Stimulated activated naive CD4-positive, alpha-beta T cell (primary cell): ENCODE measurements at regions not wholly inside any gene's neighbourhood (a gene's known extent, or its start where the extent isn't known, plus 50 kb on each side); places are given as distances from the start of the nearest gene placed in this dataset.
"Not testable (repeated sequence)": the region's sequence is repeated elsewhere in the genome, so short reads cannot be mapped to it uniquely, and the experiment has no call there.

Source experiments
- DNase-seq, 6 experiments: peaks; one replicate each; lab custom pipeline; 2025; lab: John Stamatoyannopoulos, UW

DNA sequence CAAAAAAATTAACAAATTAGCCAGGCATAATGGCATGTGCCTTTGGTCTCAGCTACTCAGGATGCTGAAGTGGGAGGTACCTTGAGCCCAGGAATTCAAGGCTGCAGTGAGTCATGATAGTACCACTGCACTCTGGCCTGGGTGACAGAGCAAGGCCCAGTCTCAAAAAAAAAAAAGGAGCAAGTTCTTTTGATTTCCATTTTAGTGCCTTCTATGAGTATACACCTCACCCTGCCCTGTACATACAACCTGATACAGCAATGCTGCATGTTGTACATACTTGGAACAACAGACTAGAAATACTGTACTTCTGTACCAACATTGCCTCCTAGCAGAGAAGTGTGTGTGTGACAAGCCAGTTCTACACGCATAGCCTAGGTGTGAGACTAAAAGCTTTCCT lies 97.3 kb upstream of the CARMIL1 start:
- DNase-seq: no peak

DNA sequence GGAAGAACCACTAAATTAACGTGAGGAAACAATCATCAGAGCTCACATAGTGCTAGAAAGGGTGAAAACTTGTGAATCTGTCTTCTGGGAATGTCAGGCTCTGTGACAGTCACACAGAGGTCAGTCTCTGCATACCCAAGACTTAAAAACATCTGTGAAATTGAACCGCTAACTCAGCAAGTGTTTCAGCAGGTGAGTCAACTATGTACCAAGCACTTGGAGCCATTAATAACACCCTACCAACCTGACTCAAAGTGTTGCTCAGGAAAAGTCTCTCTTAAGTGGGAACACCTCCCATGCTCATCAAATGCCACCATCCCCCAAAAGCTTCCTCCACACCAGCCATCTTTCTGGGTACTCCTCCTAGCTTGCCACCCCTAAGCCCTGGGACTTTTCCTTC lies 92.3 kb upstream of the CARMIL1 start:
- DNase-seq: no peak

DNA sequence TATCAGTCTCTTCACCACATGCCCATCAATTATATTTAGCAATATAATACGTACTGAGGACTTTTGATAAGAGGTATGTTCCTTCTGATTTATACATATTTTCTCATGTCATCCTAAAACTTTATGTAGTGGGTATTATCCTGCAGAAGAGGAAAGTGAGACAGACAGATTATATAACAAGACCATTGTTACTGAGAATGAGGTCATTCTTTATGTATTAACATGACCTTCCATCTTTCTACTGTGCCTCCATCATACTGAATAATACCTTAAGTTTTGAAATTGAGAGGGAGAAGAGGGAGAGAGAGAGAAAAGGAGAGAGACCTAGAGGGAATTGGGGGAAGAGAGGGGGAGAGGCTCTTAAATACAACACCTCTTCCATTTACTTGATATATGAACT lies 90.9 kb upstream of the CARMIL1 start:
- no peak for DNase-seq

DNA sequence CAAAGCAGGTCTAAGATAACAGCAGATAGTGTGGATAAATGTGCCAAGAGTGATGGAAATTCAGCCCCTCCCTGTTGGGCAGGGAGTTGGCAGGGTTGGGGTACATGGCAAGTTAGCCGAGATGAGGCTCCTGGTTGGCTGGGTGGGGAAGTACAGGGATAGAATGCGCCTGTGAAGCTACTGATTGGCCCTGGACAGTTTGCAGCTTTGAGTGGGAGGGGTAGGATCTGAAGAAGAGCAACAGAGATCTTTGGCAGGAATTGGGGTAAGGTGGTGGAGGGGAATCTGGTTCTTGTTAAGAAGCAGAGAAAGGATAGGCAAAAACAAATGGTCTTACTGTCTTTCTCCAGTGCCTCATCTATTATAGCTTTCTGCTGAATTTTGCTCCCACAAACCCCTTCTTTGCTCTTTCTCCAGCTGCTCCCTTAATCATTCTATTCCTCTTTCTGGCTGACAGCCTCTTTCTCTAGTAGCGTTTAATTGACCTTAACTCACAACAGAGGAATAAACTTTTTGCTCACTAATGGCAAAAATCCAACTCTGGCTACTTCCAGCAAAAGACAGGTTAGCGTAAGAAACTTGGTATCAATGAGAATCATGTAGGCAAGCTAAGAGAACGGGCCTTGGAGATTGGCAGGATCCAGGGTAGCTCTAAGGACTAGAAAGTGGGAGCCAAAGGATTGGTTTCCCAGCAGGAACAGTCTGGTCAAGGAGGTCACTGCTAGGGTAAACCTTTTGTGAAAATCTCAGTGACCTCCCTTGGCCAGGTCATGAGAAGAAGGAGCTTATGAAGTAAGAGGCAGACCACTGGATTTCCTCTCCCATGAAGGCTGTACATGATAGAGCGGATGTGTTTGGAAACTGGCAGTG lies 86.3 kb upstream of the CARMIL1 start:
- no peak for DNase-seq

DNA sequence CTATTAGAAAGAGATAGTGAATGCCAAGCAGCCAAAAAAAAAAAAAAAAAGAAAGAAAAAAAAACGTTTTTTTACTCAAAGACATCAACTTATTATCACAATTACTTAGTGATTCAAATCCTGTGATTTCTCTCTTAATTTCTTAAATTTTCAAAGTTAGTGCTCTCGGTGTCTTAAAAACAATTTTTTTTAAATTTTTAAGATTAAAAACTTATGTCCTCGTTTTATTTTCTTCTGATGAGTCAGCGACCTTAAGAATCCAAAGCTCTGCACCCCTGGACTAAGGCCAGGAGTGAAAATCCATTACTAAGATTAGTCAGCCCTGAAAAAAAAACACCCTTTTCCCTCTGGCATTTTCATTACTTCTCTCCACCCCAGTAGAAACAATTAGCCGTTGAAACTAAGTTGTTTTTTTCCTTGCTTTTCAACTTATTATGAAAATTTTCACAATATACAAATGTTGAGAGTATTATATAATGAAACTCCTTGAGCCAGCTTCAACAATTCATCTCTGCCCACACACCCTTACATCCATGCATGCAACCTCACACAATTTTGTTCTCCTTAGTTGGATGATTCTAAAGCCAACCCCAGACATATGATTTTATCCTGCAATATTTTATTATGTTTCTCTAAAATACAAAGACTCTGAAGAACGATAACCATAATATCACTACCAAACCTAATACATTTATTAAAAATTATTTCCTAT lies 85.6 kb upstream of the CARMIL1 start:
- DNase-seq: no peak

DNA sequence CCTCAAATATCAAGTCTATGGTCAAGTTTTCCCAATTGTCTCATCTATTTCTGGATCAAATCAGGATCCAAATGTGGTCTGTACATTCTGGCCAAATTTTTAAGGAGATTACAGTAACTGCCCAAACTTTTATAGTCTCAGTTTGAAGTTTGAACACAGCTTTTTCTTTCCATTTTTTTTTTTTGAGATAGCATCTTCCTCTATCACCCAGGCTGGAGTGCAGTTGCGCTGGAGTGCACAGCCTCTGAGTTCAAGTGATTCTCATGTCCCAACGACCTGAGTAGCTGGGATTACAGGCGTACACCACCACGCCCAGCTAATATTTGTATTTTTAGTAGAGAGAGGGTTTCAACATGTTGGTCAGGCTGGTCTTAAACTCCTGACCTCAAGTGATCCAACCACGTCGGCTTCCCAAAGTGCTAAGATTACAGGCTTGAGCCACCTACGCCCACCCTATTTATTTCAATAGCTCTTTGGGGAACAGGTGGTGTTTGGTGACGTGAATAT lies 84.9 kb upstream of the CARMIL1 start:
- no peak for DNase-seq

DNA sequence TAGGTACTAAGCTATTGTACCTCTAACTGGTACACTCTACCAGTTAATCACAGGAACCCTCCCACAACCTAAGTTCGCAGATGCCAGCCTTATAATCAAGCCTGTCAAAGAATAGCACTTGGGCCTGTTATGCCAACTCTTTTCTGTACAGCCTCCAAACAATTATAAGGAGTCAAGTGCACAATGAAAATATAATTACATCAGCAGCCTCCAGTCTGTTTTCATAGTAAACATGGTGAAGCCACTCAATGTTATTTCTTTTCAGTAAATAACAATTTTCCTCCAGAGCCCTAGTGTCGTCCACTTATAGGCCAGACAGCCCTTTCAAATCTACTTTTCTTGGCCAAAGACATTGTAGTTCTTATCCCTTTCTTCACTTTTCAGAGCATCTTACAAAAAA lies 82.7 kb upstream of the CARMIL1 start:
- DNase-seq: no peak

DNA sequence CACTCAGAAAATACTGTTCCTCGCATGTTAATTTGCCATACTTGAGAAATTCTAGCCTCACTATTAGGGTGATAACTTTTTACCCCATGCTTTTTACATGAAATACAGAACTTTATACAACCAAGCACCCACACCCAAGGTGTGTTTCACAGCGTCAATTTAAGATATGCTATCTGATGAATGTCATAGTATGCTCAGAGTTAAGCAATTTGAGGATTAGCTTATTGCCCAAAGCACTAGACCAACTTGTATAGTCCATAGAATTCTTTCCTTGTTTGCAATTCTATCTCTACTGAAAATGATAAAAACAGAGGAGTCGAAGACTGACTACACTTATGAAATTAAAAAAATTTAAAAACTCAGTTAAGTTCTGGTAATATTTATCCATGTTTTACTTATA lies 82.1 kb upstream of the CARMIL1 start:
- no peak for DNase-seq

DNA sequence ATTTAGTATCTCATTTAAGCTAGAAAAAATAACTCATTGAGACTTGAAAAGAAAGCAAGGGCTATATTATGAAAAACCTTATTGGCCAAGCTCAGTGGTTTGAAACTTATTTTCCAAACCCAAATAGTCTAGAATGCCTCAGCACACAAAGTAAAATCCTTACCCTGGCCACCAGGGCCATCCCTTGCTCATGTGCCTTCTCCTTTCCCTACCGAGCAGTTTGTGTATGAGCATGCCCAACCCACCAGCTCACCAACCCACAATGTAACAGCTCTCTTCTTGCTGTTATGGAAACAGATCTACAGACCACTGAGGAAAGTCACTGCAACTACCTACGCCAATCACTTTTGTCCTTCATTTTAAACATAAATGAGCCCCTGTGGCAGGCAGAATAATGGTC lies 79.6 kb upstream of the CARMIL1 start:
- no peak for DNase-seq

DNA sequence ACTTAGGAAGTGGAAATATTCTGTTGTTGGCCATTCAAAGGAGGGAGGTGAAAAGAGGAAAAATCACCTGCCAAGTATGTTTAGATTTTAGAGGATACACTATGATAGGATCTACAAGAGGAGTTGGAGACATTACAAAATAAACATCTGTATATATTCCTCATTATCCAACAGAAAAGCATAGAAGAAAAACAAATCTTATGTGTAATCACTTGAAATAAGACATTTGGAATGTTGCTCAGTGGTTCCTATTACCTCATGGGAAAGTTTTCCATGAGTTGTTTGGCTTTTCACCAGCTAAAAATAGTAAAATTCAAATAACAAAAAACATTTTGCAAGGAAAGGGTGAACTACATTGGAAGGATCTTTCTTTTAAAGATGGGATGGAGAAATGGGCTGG lies 76.7 kb upstream of the CARMIL1 start:
- DNase-seq: no peak

DNA sequence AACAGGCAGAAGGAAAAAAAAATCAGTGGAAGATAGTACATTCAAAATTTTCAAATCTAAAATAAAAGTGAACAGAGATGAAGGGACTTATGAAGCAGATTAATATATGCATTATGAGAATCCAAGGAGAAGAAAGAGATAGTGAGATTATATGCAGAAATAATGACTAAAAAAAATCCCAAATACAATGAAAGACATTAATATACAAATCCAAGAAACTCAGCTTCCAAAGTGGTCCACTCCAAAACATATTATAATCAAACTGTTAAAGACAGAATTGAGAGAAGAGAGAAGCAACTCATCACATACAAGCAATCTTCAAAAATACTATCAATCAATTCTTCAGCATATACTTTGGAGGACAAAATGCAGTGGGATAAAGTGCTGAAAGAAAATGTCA lies 73.5 kb upstream of the CARMIL1 start:
- DNase-seq: no peak

DNA sequence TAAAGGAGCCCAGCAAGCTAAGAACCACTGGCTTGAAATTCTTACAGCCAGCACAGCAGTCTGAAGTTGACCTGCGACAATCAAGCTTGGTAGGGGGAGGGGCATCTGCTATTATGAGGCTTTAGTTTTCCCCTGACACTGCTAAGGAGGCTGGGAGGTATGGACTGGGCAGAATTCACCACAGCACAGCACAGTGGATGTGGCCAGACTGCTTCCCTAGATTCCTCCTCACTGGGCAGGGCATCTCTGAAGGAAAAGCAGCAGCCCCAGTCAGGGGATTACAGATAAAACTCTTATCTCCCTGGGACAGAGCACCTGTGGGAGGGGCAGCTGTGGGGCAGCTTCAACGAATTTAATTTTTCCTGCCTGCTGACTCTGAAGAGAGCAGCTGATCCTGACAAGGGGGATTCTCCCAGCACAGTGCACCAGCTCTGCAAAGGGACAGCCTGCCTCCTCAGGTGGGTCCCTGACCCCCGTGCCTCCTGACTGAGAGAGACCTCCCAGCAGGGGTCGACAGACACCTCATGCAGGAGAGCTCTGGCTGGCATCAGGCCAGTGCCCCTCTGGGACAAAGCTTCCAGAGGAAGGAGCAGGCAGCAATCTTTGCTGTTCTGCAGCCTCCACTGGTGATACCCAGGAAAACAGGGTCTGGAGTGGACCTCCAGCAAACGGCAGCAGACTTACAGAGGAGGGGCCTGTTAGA lies 71.6 kb upstream of the CARMIL1 start:
- DNase-seq: not testable (repeated sequence)

DNA sequence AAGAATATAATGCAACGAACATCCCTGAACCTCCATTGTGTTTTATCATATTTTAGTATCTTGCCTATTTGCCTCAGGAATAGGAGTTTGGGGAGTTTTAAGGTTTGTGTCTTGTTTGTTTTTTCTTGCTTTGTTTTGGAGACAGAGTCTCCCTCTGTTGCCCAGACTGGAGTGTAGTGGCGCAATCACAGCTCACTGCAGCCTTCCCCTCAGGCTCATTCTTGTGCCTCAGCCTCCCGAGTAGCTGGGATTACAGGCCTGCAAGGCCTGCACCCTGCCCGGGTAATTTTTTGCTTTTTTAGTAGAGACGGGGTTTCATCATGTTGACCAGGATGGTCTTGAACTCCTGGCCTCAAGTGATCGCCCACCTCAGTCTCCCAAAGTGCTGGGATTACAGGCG lies 63.3 kb upstream of the CARMIL1 start:
- no peak for DNase-seq

DNA sequence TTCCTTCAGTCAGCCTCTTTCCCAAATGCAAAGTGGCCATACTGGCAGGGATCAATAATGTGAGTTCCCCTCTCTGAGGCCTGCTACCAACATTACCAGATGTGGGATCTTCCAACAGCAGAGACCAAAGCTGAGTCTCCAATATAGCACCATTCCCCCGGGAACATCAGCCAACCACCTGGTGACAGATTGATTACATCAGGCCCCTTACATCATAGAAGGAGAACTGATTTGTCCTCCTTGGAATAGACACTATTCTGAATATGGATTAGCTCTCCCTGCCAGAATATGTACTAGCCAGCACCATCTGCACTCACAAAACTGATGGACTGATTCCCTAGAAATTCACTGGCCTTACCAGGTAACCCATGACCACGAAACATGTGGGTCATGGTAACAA lies 61.9 kb upstream of the CARMIL1 start:
- no peak for DNase-seq

DNA sequence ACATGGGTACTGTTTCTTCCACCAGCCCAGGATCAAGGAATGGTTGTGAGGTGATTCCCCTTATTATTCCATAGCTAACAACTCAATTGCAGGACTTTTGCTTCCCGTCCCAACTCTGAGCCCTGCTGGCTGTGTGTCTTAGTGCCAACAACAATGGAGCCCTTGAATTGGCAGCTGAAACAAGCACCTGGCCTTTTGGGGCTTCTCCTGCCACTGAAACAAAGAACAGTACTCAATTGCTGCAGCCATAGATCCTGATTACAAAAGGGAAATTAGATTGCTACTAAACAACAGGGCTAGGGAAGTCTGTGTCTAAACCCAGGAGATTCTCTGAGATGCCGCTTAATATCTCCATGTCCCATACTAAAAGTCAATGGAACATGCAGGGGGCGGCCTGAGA lies 61.3 kb upstream of the CARMIL1 start:
- DNase-seq: no peak

DNA sequence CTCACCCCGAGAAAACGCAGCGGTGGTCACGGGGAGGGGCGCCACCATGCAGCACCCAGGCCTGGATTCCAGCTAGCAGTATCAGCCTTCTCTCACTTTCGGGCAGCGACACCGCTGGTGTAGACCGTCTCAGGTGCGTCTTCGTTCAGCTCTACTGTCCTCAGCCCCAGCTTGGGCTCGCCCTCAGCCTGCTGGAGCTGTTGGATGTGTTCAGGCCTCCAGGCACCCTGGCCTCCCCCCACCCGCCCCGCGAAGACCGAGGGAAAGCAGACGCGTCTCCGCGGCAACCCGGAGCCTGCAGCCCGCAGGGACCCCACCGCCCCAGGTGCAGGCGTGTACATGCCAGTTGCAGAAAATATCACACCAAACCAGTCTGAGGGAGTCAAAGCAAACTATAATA lies 60.8 kb upstream of the CARMIL1 start:
- DNase-seq: no peak

DNA sequence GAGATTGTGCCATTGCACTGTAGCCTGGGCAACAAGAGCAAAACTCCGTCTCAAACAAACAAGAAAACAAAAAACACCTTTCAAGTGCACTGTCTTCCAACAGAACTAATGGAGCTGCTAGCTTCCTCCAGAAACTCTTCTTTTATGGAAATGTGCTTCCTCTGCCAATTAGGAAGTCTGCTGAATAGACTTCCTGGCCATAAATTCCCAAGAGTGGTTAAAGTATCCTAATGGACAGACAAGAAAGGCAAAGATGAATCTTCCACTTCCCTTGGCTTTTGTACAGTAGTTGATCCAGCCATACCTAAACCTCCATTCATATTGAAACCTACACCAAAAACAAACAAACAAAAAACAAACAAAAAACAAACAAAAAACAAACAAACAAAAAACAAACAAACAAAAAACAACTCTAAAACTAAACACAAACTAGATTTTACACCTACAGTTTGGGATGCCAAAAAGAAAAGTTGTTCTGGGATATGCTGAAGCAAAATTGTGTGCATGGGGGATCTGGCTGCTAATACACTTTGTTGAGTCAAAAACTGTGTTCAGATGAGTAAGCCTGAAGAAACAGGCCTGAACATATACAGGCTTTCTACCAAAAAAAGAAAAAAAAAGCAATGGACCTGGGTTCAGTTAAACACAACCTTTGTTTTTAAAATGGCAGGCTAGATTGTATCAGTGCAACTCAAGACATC lies 59.8 kb upstream of the CARMIL1 start:
- no peak for DNase-seq

DNA sequence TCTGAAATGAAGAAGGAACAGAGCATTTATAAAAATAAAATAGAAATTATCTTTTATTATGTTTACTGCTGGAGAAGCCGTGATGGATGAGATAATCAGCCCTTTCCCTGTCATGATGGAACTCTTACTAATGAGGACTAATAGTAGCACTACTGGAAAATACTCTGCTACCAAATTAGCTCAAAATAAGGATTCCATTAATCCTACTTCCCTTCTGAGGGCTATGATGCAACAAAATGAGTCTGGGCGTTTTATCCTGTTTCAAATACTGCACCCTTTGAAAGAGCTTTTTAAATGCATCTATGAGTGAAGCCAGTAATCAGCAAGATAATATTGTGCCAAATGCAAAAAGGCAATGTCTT lies 59.3 kb upstream of the CARMIL1 start:
- DNase-seq: no peak

DNA sequence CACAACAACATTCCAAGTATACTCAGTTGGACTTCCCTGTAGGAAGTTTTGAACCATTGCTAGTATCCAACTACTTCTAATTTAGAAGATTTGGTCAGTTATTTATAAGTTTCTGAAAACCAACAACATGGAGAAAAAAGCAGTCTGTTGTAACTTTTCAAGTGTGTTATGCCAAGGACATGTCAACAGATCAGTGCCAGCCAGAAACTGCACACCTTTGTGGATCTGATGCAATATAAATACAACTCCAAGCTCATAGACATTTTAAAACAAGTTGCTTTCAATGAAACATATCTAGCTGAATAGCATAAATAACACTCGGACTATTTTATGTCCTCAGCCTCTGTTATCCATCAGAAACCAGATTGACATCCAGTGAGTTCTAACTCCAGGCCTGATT lies 58.3 kb upstream of the CARMIL1 start:
- DNase-seq: no peak

DNA sequence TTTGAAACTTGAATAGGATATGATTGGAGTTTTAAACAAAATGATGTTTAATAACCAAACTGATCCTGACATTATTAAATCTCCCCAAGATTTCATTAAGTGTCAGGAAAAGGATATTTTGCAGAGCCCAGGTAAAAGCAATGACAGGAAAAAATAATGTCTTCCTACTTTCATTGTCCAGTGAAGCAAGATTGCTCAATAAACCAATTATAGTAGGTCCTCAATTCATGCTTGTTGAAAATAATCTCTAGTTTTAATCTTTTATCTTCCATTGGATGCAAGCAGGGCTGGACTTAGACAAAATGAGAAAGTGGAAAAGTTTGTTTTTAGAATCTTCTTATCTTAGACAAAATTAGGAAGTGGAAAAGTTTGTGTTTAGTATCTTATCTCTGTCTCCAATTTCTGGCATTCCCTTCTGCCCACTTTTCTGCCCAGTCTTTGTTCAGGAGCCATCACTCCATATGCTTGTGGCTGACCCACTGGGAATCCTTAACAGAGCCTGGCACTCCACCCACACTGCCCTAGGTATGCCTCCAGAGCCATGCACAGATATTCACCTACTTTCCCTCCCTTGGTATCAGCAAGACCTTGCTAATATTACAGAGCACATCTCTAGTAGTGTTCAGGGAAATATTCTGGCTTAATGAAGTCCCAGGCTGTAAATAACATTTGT lies 57.0 kb upstream of the CARMIL1 start:
- no peak for DNase-seq

DNA sequence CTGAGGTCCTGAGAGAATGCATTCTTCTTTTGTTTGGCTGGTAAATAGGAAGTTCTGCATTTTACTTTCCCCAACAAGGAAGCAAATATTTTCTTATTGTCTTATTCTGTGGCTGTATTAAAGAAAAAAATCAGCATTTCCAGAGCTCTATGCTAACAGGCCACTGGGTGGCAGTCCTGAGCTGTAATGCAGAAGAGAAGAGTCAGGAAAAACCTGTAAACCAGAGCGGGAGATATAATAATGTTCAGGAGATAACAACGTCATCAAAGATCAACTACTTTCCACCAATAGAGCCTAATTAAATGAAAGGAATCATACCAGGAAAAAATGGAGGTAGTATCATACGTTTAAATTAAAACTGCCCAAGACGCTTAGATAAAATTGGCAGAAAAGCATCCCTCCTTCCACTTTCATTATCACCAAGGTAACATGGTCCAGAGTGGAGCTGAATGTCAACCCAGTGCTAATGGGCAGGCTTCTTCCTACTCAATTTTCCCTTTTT lies 55.6 kb upstream of the CARMIL1 start:
- peak; percentile 28 to 68 (median 50) for DNase-seq
